ENCODE measurements at regions not wholly inside any gene's neighbourhood (a gene's known extent, or its start where the extent isn't known, plus 50 kb on each side); places are given as distances from the start of the nearest gene placed in this dataset.

DNA sequence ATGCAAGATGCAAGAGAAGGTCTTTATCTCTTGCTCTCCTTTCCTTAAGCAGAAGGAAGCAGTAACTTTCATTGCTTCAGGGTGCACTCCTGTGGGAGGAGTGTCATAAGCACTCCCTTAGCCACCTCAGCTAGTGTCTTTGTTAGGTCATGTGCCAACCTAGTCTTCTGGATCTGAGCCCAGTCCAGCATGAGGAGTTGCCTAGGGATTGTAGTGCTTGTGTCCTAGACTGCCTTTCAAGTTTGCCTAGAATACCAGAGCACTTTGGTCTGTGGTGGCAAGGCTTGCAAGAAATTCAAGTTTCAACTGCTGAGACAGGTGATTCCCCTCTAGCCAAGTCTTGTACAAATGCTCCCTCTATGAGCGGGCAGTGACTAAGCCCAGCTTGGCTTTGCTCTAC is 633.6 kb downstream of the ZNF385D start:
- no peak overlapping the region for H3K14ac ChIP-seq (replicated peaks; ENCODE audit: low read depth, low read length)
- peaks cover 8% of the 10 kb centered on the region; the same call in 1 of the 2 replicates for H3K9me3 ChIP-seq (ENCODE audit: control insufficient read depth, insufficient read depth, low read length)
- no peak overlapping the region for H3K4me2 ChIP-seq (ENCODE audit: low read depth, low read length)
- no peak overlapping the region for H4K5ac ChIP-seq (ENCODE audit: low read depth, low read length)
- ChIA-PET CTCF (no interaction called here), POLR2A (ENCODE audit: unreplicated experiment) (no interaction called here)
- no peaks in the 10 kb centered on the region for H4K20me1 ChIP-seq (ENCODE audit: insufficient read depth, low read length)
- no peak overlapping the region for H2AFZ ChIP-seq (replicated peaks; ENCODE audit: low read length, poor library complexity)
- no peak overlapping the region for H2AK5ac ChIP-seq (ENCODE audit: low read depth, low read length)
- no peak overlapping the region for H4K91ac ChIP-seq (ENCODE audit: insufficient read depth, low read depth, low read length)
- no peak overlapping the region for H4K8ac ChIP-seq (ENCODE audit: low read depth in 2 of 2, low read length in 2 of 2)
- no peak overlapping the region for H2BK20ac ChIP-seq (ENCODE audit: low read depth, low read length)
- H3K27me3 ChIP-seq (ENCODE audit: control insufficient read depth, insufficient read depth, low read length) = no peaks in the 10 kb centered on the region
- no peak overlapping the region for H3K56ac ChIP-seq (ENCODE audit: extremely low read depth, insufficient read depth, low read length)
- ATAC-seq (ENCODE audit: low read depth) (no peak), DNase-seq (no peak)
- no peak overlapping the region for H3K18ac ChIP-seq (ENCODE audit: low read depth, low read length)
- no peak overlapping the region for H3K4me3 ChIP-seq (ENCODE audit: insufficient read depth, low read depth, low read length)
- in situ Hi-C loops (cut with MboI; ENCODE audit: low sequenced_read_pairs) = no loop called here
- H3K27ac ChIP-seq (ENCODE audit: insufficient read depth, low read length) = no peak overlapping the region
- no peak overlapping the region for H2BK5ac ChIP-seq (ENCODE audit: low read depth, low read length, poor library complexity, severe bottlenecking)
- no peak overlapping the region for H2AK9ac ChIP-seq (replicated peaks; ENCODE audit: low read depth, low read length, poor library complexity)
- no peaks in the 10 kb centered on the region for H3K79me1 ChIP-seq (ENCODE audit: low read depth in 1 of 2, low read length in 2 of 2)
- no peak overlapping the region for H3K23ac ChIP-seq (ENCODE audit: low read depth, low read length)
- no peak overlapping the region for H3K4ac ChIP-seq (ENCODE audit: low read depth, low read length)
- no peak overlapping the region for H3K9ac ChIP-seq (ENCODE audit: low read depth, low read length)
- no peaks in the 10 kb centered on the region for H3K9me1 ChIP-seq (ENCODE audit: insufficient read depth, low read length)
- no peak overlapping the region for H2BK120ac ChIP-seq (ENCODE audit: low read depth, low read length)
- dilution Hi-C loops (cut with HindIII; ENCODE audit: low sequenced_read_pairs, unreplicated experiment) = no loop called here
- no CpG with 5 or more reads among the region's 1 CpG for WGBS, 2 experiments (ENCODE audit: extremely low coverage in 2 of 2, insufficient read length in 1 of 2)
- BruUV-seq (replicated peaks) = no TSS peak
- intact Hi-C loops (cut with micrococcal nuclease) = no loop called here
- H2BK15ac ChIP-seq (ENCODE audit: low read depth, low read length) = no peak overlapping the region
- TF ChIP-seq RFX5 (IDR thresholded peaks at IDR 0.05; ENCODE audit: low read depth, low read length) = no peak
- no peak for TF ChIP-seq NFE2L2 (IDR thresholded peaks at IDR 0.05; ENCODE audit: low read depth, low read length)
- no peak for TF ChIP-seq FOS (IDR thresholded peaks at IDR 0.05; ENCODE audit: low read depth, low read length)
- TF ChIP-seq, protein P1, sequence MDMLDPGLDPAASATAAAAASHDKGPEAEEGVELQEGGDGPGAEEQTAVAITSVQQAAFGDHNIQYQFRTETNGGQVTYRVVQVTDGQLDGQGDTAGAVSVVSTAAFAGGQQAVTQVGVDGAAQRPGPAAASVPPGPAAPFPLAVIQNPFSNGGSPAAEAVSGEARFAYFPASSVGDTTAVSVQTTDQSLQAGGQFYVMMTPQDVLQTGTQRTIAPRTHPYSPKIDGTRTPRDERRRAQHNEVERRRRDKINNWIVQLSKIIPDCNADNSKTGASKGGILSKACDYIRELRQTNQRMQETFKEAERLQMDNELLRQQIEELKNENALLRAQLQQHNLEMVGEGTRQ (IDR thresholded peaks at IDR 0.05; ENCODE audit: low read depth, low read length) = no peak
- no peak for TF ChIP-seq POLR2A (IDR thresholded peaks at IDR 0.05; ENCODE audit: low read depth, low read length)
- TF ChIP-seq, protein P2, sequence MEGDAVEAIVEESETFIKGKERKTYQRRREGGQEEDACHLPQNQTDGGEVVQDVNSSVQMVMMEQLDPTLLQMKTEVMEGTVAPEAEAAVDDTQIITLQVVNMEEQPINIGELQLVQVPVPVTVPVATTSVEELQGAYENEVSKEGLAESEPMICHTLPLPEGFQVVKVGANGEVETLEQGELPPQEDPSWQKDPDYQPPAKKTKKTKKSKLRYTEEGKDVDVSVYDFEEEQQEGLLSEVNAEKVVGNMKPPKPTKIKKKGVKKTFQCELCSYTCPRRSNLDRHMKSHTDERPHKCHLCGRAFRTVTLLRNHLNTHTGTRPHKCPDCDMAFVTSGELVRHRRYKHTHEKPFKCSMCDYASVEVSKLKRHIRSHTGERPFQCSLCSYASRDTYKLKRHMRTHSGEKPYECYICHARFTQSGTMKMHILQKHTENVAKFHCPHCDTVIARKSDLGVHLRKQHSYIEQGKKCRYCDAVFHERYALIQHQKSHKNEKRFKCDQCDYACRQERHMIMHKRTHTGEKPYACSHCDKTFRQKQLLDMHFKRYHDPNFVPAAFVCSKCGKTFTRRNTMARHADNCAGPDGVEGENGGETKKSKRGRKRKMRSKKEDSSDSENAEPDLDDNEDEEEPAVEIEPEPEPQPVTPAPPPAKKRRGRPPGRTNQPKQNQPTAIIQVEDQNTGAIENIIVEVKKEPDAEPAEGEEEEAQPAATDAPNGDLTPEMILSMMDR (conservative IDR thresholded peaks at IDR 0.05; ENCODE audit: low read depth, low read length) = no peak
- TF ChIP-seq, protein P3, sequence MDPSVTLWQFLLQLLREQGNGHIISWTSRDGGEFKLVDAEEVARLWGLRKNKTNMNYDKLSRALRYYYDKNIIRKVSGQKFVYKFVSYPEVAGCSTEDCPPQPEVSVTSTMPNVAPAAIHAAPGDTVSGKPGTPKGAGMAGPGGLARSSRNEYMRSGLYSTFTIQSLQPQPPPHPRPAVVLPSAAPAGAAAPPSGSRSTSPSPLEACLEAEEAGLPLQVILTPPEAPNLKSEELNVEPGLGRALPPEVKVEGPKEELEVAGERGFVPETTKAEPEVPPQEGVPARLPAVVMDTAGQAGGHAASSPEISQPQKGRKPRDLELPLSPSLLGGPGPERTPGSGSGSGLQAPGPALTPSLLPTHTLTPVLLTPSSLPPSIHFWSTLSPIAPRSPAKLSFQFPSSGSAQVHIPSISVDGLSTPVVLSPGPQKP (IDR thresholded peaks at IDR 0.05; ENCODE audit: borderline replicate concordance, low read depth, low read length) = no peak
- no peak for TF ChIP-seq SMC3 (IDR thresholded peaks at IDR 0.05; ENCODE audit: low read depth, low read length)
- no peak for TF ChIP-seq MAZ (IDR thresholded peaks at IDR 0.05; ENCODE audit: borderline replicate concordance, low read depth, low read length)
- no peaks in the 10 kb centered on the region for H3K4me1 ChIP-seq (ENCODE audit: control insufficient read depth, insufficient read depth, low read length)
- no peaks in the 10 kb centered on the region for H3K36me3 ChIP-seq (ENCODE audit: control insufficient read depth, insufficient read depth, low read length)
